ENCODE measurements at regions not wholly inside any gene's neighbourhood (a gene's known extent, or its start where the extent isn't known, plus 50 kb on each side); places are given as distances from the start of the nearest gene placed in this dataset.

GRCh38 chr2:19045151-19045550 is 313.3 kb downstream of the OSR1 start:
- Mint-ChIP-seq H3K4me1 (no peaks in the 10 kb centered on the region), H3K27ac (ENCODE audit: unreplicated experiment) (peak overlapping the region; percentile 28), H3K36me3 (ENCODE audit: low read depth) (no peaks in the 10 kb centered on the region), H3K9me3 (peaks cover 2% of the 10 kb centered on the region), H3K4me3 (no peak overlapping the region), H3K27me3 (ENCODE audit: low read depth) (no peaks in the 10 kb centered on the region)
- DNase-seq (ENCODE audit: low read depth, low spot score) = no peak
- TF ChIP-seq CTCF (conservative IDR thresholded peaks at IDR 0.05) = no peak

- Mint-ChIP-seq H3K36me3 (ENCODE audit: low read depth) (no peaks in the 10 kb centered on the region), H3K4me3 (no peak overlapping the region), H3K4me1 (no peaks in the 10 kb centered on the region), H3K27ac (ENCODE audit: unreplicated experiment) (no peak overlapping the region), H3K27me3 (ENCODE audit: low read depth) (no peaks in the 10 kb centered on the region), H3K9me3 (peaks cover 2% of the 10 kb centered on the region)
- TF ChIP-seq CTCF (conservative IDR thresholded peaks at IDR 0.05) = no peak
- no peak for DNase-seq (ENCODE audit: low read depth, low spot score)
Observed at GRCh38 chr2:19043893-19044292, 314.5 kb downstream of the OSR1 start.

- no peaks in the 10 kb centered on the region for H3K9me3 Mint-ChIP-seq
- no peak for TF ChIP-seq CTCF (conservative IDR thresholded peaks at IDR 0.05)
- no peak overlapping the region for H3K27ac Mint-ChIP-seq (ENCODE audit: unreplicated experiment)
- no peaks in the 10 kb centered on the region for H3K36me3 Mint-ChIP-seq (ENCODE audit: low read depth)
- no peak for DNase-seq (ENCODE audit: low read depth, low spot score)
- no peaks in the 10 kb centered on the region for H3K27me3 Mint-ChIP-seq (ENCODE audit: low read depth)
- H3K4me3 Mint-ChIP-seq = no peak overlapping the region
- H3K4me1 Mint-ChIP-seq = no peaks in the 10 kb centered on the region
Observed at GRCh38 chr2:19041434-19042041, 316.9 kb downstream of the OSR1 start.

- no peak overlapping the region for H3K27ac Mint-ChIP-seq (ENCODE audit: unreplicated experiment)
Observed at GRCh38 chr2:19038071-19039015, 320.1 kb downstream of the OSR1 start.

GRCh38 chr2:19036091-19036490 is 322.3 kb downstream of the OSR1 start:
- no peak for TF ChIP-seq CTCF (conservative IDR thresholded peaks at IDR 0.05)
- Mint-ChIP-seq H3K4me1 (no peaks in the 10 kb centered on the region), H3K9me3 (no peaks in the 10 kb centered on the region), H3K36me3 (ENCODE audit: low read depth) (no peaks in the 10 kb centered on the region), H3K27ac (ENCODE audit: unreplicated experiment) (no peak overlapping the region), H3K4me3 (no peak overlapping the region), H3K27me3 (ENCODE audit: low read depth) (no peaks in the 10 kb centered on the region)
- DNase-seq (ENCODE audit: low read depth, low spot score) = no peak

More at GRCh38 chr2:19038071-19039015, 320.1 kb downstream of the OSR1 start:
- H3K4me3 Mint-ChIP-seq = no peak overlapping the region
- TF ChIP-seq CTCF (conservative IDR thresholded peaks at IDR 0.05) = no peak
- no peaks in the 10 kb centered on the region for H3K4me1 Mint-ChIP-seq
- H3K27me3 Mint-ChIP-seq (ENCODE audit: low read depth) = no peaks in the 10 kb centered on the region
- H3K36me3 Mint-ChIP-seq (ENCODE audit: low read depth) = no peaks in the 10 kb centered on the region
- no peaks in the 10 kb centered on the region for H3K9me3 Mint-ChIP-seq
- DNase-seq (ENCODE audit: low read depth, low spot score) = no peak

Measured in neural crest cell (in vitro differentiated cells).